ENCODE measurements at regions not wholly inside any gene's neighbourhood (a gene's known extent, or its start where the extent isn't known, plus 50 kb on each side); places are given as distances from the start of the nearest gene placed in this dataset.

- no peak for TF ChIP-seq CTCF (IDR thresholded peaks at IDR 0.05)
- no peak for DNase-seq
- intact Hi-C loops (cut with DNase I) = no loop called here
- no peak for ATAC-seq
- Histone ChIP-seq H3K36me3 (no peaks in the 10 kb centered on the region), H3K9me3 (no peaks in the 10 kb centered on the region), H3K4me1 (no peaks in the 10 kb centered on the region), H3K27me3 (no peaks in the 10 kb centered on the region), H3K4me3 (no peak overlapping the region), H3K27ac (no peak overlapping the region)
These were observed 170.2 kb upstream of the ANKFN1 start for GRCh38 chr17:55983096-55983495.

GRCh38 chr17:55986817-55987216, 166.5 kb upstream of the ANKFN1 start:
- no peak for DNase-seq
- Histone ChIP-seq H3K27me3 (peaks cover 0 to 5% of the 10 kb centered on the region in 2 donors), H3K4me1 (no peaks in the 10 kb centered on the region), H3K36me3 (no peaks in the 10 kb centered on the region), H3K27ac (no peak overlapping the region), H3K4me3 (no peak overlapping the region), H3K9me3 (no peaks in the 10 kb centered on the region)
- intact Hi-C loops (cut with DNase I) = no loop called here
- TF ChIP-seq CTCF (IDR thresholded peaks at IDR 0.05) = no peak
- ATAC-seq = no peak

- H3K36me3 ChIP-seq = no peaks in the 10 kb centered on the region
- H3K27ac ChIP-seq = no peak overlapping the region
- ATAC-seq (no peak), DNase-seq (no peak)
- no peaks in the 10 kb centered on the region for H3K4me1 ChIP-seq
- no peak overlapping the region for H3K4me3 ChIP-seq
- no peak for TF ChIP-seq CTCF (IDR thresholded peaks at IDR 0.05)
- peaks cover 0 to 5% of the 10 kb centered on the region in 2 donors for H3K27me3 ChIP-seq
- intact Hi-C loops (cut with DNase I) = no loop called here
- peaks cover 0 to 10% of the 10 kb centered on the region in 2 donors for H3K9me3 ChIP-seq
These were observed 164.4 kb upstream of the ANKFN1 start for GRCh38 chr17:55988861-55989260.

- DNase-seq (no peak), ATAC-seq (no peak)
- no peak overlapping the region for H3K4me3 ChIP-seq
- no peak overlapping the region for H3K27ac ChIP-seq
- no peaks in the 10 kb centered on the region for H3K4me1 ChIP-seq
- intact Hi-C loops (cut with DNase I) = no loop called here
- no peak for TF ChIP-seq CTCF (IDR thresholded peaks at IDR 0.05)
- H3K9me3 ChIP-seq = peaks cover 0 to 10% of the 10 kb centered on the region in 2 donors
- peaks cover 0 to 5% of the 10 kb centered on the region in 2 donors for H3K27me3 ChIP-seq
- no peaks in the 10 kb centered on the region for H3K36me3 ChIP-seq
These were observed 162.8 kb upstream of the ANKFN1 start for GRCh38 chr17:55990332-55991006.

- no peak for TF ChIP-seq CTCF (IDR thresholded peaks at IDR 0.05)
- Histone ChIP-seq H3K36me3 (no peaks in the 10 kb centered on the region), H3K27ac (no peak overlapping the region)
These were observed 156.4 kb upstream of the ANKFN1 start for GRCh38 chr17:55996826-55997225.

More at GRCh38 chr17:55996826-55997225, 156.4 kb upstream of the ANKFN1 start:
- Histone ChIP-seq H3K9me3 (peaks cover 0 to 17% of the 10 kb centered on the region in 2 donors), H3K4me1 (no peaks in the 10 kb centered on the region), H3K4me3 (no peak overlapping the region), H3K27me3 (no peaks in the 10 kb centered on the region)
- ATAC-seq (no peak), DNase-seq (no peak)
- intact Hi-C loops (cut with DNase I) = no loop called here

Measured in left lung (tissue), 4 donors.